GM21528 (cell line): ENCODE measurements at regions not wholly inside any gene's neighbourhood (a gene's known extent, or its start where the extent isn't known, plus 50 kb on each side); places are given as distances from the start of the nearest gene placed in this dataset.
"Not testable (repeated sequence)": the region's sequence is repeated elsewhere in the genome, so short reads cannot be mapped to it uniquely, and the experiment has no call there.

Experiments used
- ATAC-seq: cut with Tn5 transposase; IDR thresholded peaks from one replicate; pipeline ENCODE4 v1.9.1; 2021; ENCODE audit warnings: mild to moderate bottlenecking, moderate library complexity; ENCODE audit not compliant: unreplicated experiment, low FRiP score

GRCh38 chr5:154702477-154702876, 52.7 kb upstream of the LARP1 start:
- ATAC-seq, result no peak

- not testable (repeated sequence) for ATAC-seq
These were observed 53.5 kb upstream of the LARP1 start for GRCh38 chr5:154701725-154702124.

- ATAC-seq, result no peak
These were observed 54.0 kb upstream of the LARP1 start for GRCh38 chr5:154701181-154701580.

GRCh38 chr5:154700289-154700928, 54.8 kb upstream of the LARP1 start:
- not testable (repeated sequence) for ATAC-seq

GRCh38 chr5:154698763-154699162, 56.4 kb upstream of the LARP1 start:
- no peak for ATAC-seq

- ATAC-seq, result no peak
These were observed 57.8 kb upstream of the LARP1 start for GRCh38 chr5:154697371-154697770.

GRCh38 chr5:154696891-154697290, 58.3 kb upstream of the LARP1 start:
- no peak for ATAC-seq

GRCh38 chr5:154694159-154694558, 61.0 kb upstream of the LARP1 start:
- ATAC-seq, result no peak

- ATAC-seq, result no peak
These were observed 64.7 kb upstream of the LARP1 start for GRCh38 chr5:154690488-154690887.

- no peak for ATAC-seq
These were observed 68.7 kb upstream of the LARP1 start for GRCh38 chr5:154686490-154686889.

GRCh38 chr5:154683101-154683880, 71.9 kb upstream of the LARP1 start:
- peak; percentile 75 for ATAC-seq

- no peak for ATAC-seq
These were observed 75.7 kb upstream of the LARP1 start for GRCh38 chr5:154679501-154679900.

- no peak for ATAC-seq
These were observed 77.3 kb upstream of the LARP1 start for GRCh38 chr5:154677921-154678320.

- no peak for ATAC-seq
These were observed 78.7 kb upstream of the LARP1 start for GRCh38 chr5:154676508-154676907.

GRCh38 chr5:154674029-154674428, 81.1 kb upstream of the LARP1 start:
- no peak for ATAC-seq

- no peak for ATAC-seq
These were observed 81.7 kb upstream of the LARP1 start for GRCh38 chr5:154673506-154673905.

- ATAC-seq, result not testable (repeated sequence)
These were observed 85.3 kb upstream of the LARP1 start for GRCh38 chr5:154669913-154670312.

GRCh38 chr5:154669402-154669801, 85.8 kb upstream of the LARP1 start:
- no peak for ATAC-seq

GRCh38 chr5:154664869-154665268, 90.3 kb upstream of the LARP1 start:
- no peak for ATAC-seq

GRCh38 chr5:154663424-154663823, 91.8 kb upstream of the LARP1 start:
- no peak for ATAC-seq

GRCh38 chr5:154654486-154655371, 100.4 kb upstream of the LARP1 start:
- no peak for ATAC-seq
